Neuronal stem cell (in vitro differentiated cells): ENCODE measurements at regions not wholly inside any gene's neighbourhood (a gene's known extent, or its start where the extent isn't known, plus 50 kb on each side); places are given as distances from the start of the nearest gene placed in this dataset.

Source experiments
- DNase-seq: peaks from one replicate; pipeline ENCODE4 v3.0.0-alpha.2; 2013; ENCODE audit warnings: low spot score
- H2AFZ ChIP-seq: one replicate; pipeline ENCODE4 v1.6.1; 2013; ENCODE audit warnings: mild to moderate bottlenecking, low read length, inconsistent platforms
- H2AK5ac ChIP-seq: 2 replicates; pipeline ENCODE4 v1.6.1; 2013; ENCODE audit warnings: low read depth, mild to moderate bottlenecking, inconsistent platforms, low read length, moderate library complexity, mixed read lengths
- H2BK120ac ChIP-seq: 2 replicates; pipeline ENCODE4 v1.6.1; 2013; ENCODE audit warnings: low read depth, mild to moderate bottlenecking, inconsistent platforms, low read length, moderate library complexity, mixed read lengths
- H2BK12ac ChIP-seq: one replicate; pipeline ENCODE4 v1.6.1; 2013; ENCODE audit warnings: low read length, inconsistent platforms
- H2BK15ac ChIP-seq: 2 replicates; pipeline ENCODE4 v1.6.1; 2013; ENCODE audit warnings: mild to moderate bottlenecking, low read length, inconsistent platforms, mixed read lengths
- H2BK5ac ChIP-seq: one replicate; pipeline ENCODE4 v1.6.1; 2013; ENCODE audit warnings: inconsistent platforms, mild to moderate bottlenecking, low read length, moderate library complexity
- H3K14ac ChIP-seq: one replicate; pipeline ENCODE4 v1.6.1; 2013; ENCODE audit warnings: low read length, inconsistent platforms
- H3K18ac ChIP-seq: 2 replicates; pipeline ENCODE4 v1.6.1; 2013; ENCODE audit warnings: low read length, inconsistent platforms
- H3K23ac ChIP-seq: 2 replicates; pipeline ENCODE4 v1.6.1; 2013; ENCODE audit warnings: low read depth, mild to moderate bottlenecking, mixed read lengths, low read length, inconsistent platforms; ENCODE audit not compliant: poor library complexity
- H3K27ac ChIP-seq: replicated peaks from 3 replicates; pipeline ENCODE4 v1.5.1; 2013; ENCODE audit warnings: low read length, inconsistent platforms
- H3K27me3 ChIP-seq, 3 experiments: 2 replicates each; pipeline ENCODE4 v1.6.1; 2013; ENCODE audit warnings: low read length in 3 of 3, mild to moderate bottlenecking in 2 of 3, inconsistent platforms in 1 of 3, low read depth in 1 of 3, mixed read lengths in 1 of 3, moderate library complexity in 1 of 3; ENCODE audit not compliant: control insufficient read depth in 3 of 3, insufficient read depth in 3 of 3
- H3K36me3 ChIP-seq, 2 donors: replicated peaks in 1 of 2; 2 replicates each; pipeline ENCODE4 v1.6.1; 2013; ENCODE audit warnings: low read length in 2 of 2; ENCODE audit not compliant: control insufficient read depth in 2 of 2, insufficient read depth in 2 of 2
- H3K4ac ChIP-seq: 2 replicates; pipeline ENCODE4 v1.6.1; 2013; ENCODE audit warnings: inconsistent platforms, mild to moderate bottlenecking, low read length, moderate library complexity
- H3K4me1 ChIP-seq, 2 donors: 1 replicate in 1 of 2; 2 replicates in 1 of 2; pipeline ENCODE4 v1.6.1; 2013; ENCODE audit warnings: low read length in 2 of 2, low read depth in 1 of 2; ENCODE audit not compliant: control insufficient read depth in 2 of 2, insufficient read depth in 1 of 2
- H3K4me2 ChIP-seq: one replicate; pipeline ENCODE4 v1.6.1; 2013; ENCODE audit warnings: mild to moderate bottlenecking, low read length, inconsistent platforms; ENCODE audit not compliant: insufficient read depth, poor library complexity, severe bottlenecking
- H3K4me3 ChIP-seq, 2 donors: 2 replicates each; pipeline ENCODE4 v1.5.1; 2013; ENCODE audit warnings: low read length in 2 of 2, mild to moderate bottlenecking in 2 of 2, inconsistent platforms in 1 of 2, moderate library complexity in 1 of 2
- H3K79me1 ChIP-seq: one replicate; pipeline ENCODE4 v1.6.1; 2013; ENCODE audit warnings: low read depth, mild to moderate bottlenecking, inconsistent platforms, low read length, moderate library complexity
- H3K9ac ChIP-seq: one replicate; pipeline ENCODE4 v1.6.1; 2013; ENCODE audit warnings: mild to moderate bottlenecking, low read depth, low read length, inconsistent platforms; ENCODE audit not compliant: poor library complexity
- H3K9me3 ChIP-seq, 2 donors: replicated peaks in 1 of 2; 2 replicates each; pipeline versions ENCODE3 to v1.6.1; 2013; ENCODE audit warnings: low read length in 2 of 2, mild to moderate bottlenecking in 2 of 2, inconsistent platforms in 1 of 2, low read depth in 1 of 2, mixed read lengths in 1 of 2, moderate library complexity in 1 of 2; ENCODE audit not compliant: control insufficient read depth in 2 of 2, insufficient read depth in 1 of 2
- H4K8ac ChIP-seq: one replicate; pipeline ENCODE4 v1.6.1; 2013; ENCODE audit warnings: low read depth, mild to moderate bottlenecking, inconsistent platforms, low read length, moderate library complexity
- H4K91ac ChIP-seq: one replicate; pipeline ENCODE4 v1.6.1; 2013; ENCODE audit warnings: low read length, low read depth, mild to moderate bottlenecking, inconsistent platforms; ENCODE audit not compliant: poor library complexity
- WGBS, 2 donors: extraction: QIAGEN DNeasy Blood & Tissue Kit; methylation state at CpG; one replicate each; pipeline ENCODE4 v1.1.7; 2013; ENCODE audit warnings: missing lambda C conversion rate in 2 of 2, mixed read lengths in 1 of 2; ENCODE audit not compliant: insufficient read length in 2 of 2, insufficient replicate concordance in 1 of 2; ENCODE audit errors: extremely low coverage in 2 of 2; 5-methylcytosine and 5-hydroxymethylcytosine counted together

DNA sequence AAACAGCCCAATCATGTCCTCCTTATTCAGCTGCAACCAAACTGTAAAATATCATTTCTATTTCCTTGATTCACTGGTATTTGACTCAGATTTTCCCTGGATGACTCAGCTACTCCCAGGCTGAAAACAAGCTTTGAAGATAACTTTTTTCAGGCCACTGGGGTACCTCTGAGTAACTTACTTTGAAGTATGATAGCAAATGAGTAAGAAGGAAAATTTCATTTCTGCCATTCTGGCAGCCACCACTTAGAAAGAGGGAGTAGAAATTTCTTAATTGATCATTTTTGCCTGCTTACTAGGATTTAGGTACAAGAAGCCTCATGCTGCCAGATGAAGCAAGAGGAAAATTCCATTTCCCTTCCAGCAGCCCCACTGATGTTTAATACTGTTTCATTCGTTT, 247.4 kb downstream of the PRELID2 start:
- DNase-seq, result no peak
- H2AFZ ChIP-seq, result no peak overlapping the region
- no peak overlapping the region for H4K91ac ChIP-seq
- H3K4me1 ChIP-seq, result no peaks in the 10 kb centered on the region
- H3K14ac ChIP-seq, result no peak overlapping the region
- no peak overlapping the region for H2AK5ac ChIP-seq
- H3K4me2 ChIP-seq, result no peak overlapping the region
- H2BK5ac ChIP-seq, result no peak overlapping the region
- no peak overlapping the region for H3K23ac ChIP-seq
- no peak overlapping the region for H2BK15ac ChIP-seq
- H3K4me3 ChIP-seq, result no peak overlapping the region
- H3K9me3 ChIP-seq, result no peaks in the 10 kb centered on the region
- no peaks in the 10 kb centered on the region for H3K27me3 ChIP-seq
- no peak overlapping the region for H3K9ac ChIP-seq
- no peaks in the 10 kb centered on the region for H3K79me1 ChIP-seq
- WGBS, 2 donors, result no CpG with 5 or more reads among the region's 1 CpG
- no peak overlapping the region for H3K4ac ChIP-seq
- H2BK12ac ChIP-seq, result no peak overlapping the region
- H3K18ac ChIP-seq, result no peak overlapping the region
- no peaks in the 10 kb centered on the region for H3K36me3 ChIP-seq
- no peak overlapping the region for H2BK120ac ChIP-seq
- H4K8ac ChIP-seq, result no peak overlapping the region
- no peak overlapping the region for H3K27ac ChIP-seq

- Histone ChIP-seq H3K14ac (no peak overlapping the region), H3K23ac (no peak overlapping the region), H2BK15ac (no peak overlapping the region), H3K4me2 (no peak overlapping the region), H3K9me3 (no peaks in the 10 kb centered on the region), H2AK5ac (no peak overlapping the region), H3K4ac (no peak overlapping the region), H4K91ac (no peak overlapping the region), H2BK12ac (no peak overlapping the region), H3K36me3 (no peaks in the 10 kb centered on the region), H4K8ac (no peak overlapping the region), H2BK120ac (no peak overlapping the region), H3K4me1 (no peaks in the 10 kb centered on the region), H3K27ac (no peak overlapping the region), H2AFZ (no peak overlapping the region), H3K79me1 (no peaks in the 10 kb centered on the region), H2BK5ac (no peak overlapping the region), H3K18ac (no peak overlapping the region), H3K27me3 (no peaks in the 10 kb centered on the region), H3K4me3 (no peak overlapping the region), H3K9ac (no peak overlapping the region)
- DNase-seq, result no peak
- no CpG with 5 or more reads among the region's 6 CpGs for WGBS, 2 donors
Measured at GRCh38 chr5:145587308-145587672, 247.9 kb downstream of the PRELID2 start.

GRCh38 chr5:145586661-145587307, 248.4 kb downstream of the PRELID2 start:
- Histone ChIP-seq H3K27ac (no peak overlapping the region), H3K18ac (no peak overlapping the region)
- no peak for DNase-seq

GRCh38 chr5:145585443-145586148, 249.5 kb downstream of the PRELID2 start:
- H2AFZ ChIP-seq, result no peak overlapping the region
- no peaks in the 10 kb centered on the region for H3K36me3 ChIP-seq
- H2BK15ac ChIP-seq, result no peak overlapping the region
- H2BK12ac ChIP-seq, result no peak overlapping the region
- H3K4me1 ChIP-seq, result no peaks in the 10 kb centered on the region
- H3K4me2 ChIP-seq, result no peak overlapping the region
- H3K9me3 ChIP-seq, result no peaks in the 10 kb centered on the region
- H3K27me3 ChIP-seq, result no peaks in the 10 kb centered on the region
- no CpG with 5 or more reads among the region's 5 CpGs for WGBS, 2 donors
- H4K91ac ChIP-seq, result no peak overlapping the region
- no peak overlapping the region for H3K23ac ChIP-seq
- H3K18ac ChIP-seq, result no peak overlapping the region
- H3K27ac ChIP-seq, result no peak overlapping the region
- no peak overlapping the region for H3K4me3 ChIP-seq
- H2AK5ac ChIP-seq, result no peak overlapping the region
- no peak overlapping the region for H4K8ac ChIP-seq
- no peak overlapping the region for H3K14ac ChIP-seq
- H3K9ac ChIP-seq, result no peak overlapping the region
- H2BK5ac ChIP-seq, result no peak overlapping the region
- H3K79me1 ChIP-seq, result no peaks in the 10 kb centered on the region
- DNase-seq, result no peak
- no peak overlapping the region for H3K4ac ChIP-seq
- H2BK120ac ChIP-seq, result no peak overlapping the region

More at GRCh38 chr5:145586661-145587307, 248.4 kb downstream of the PRELID2 start:
- Histone ChIP-seq H2BK120ac (no peak overlapping the region), H3K4ac (no peak overlapping the region), H3K4me2 (no peak overlapping the region), H3K27me3 (no peaks in the 10 kb centered on the region), H3K4me3 (no peak overlapping the region), H4K8ac (no peak overlapping the region), H2BK5ac (no peak overlapping the region), H3K9ac (no peak overlapping the region), H3K4me1 (no peaks in the 10 kb centered on the region), H3K14ac (no peak overlapping the region), H3K79me1 (no peaks in the 10 kb centered on the region), H2BK12ac (no peak overlapping the region), H3K9me3 (no peaks in the 10 kb centered on the region), H3K23ac (no peak overlapping the region), H2AFZ (no peak overlapping the region), H4K91ac (no peak overlapping the region), H2AK5ac (no peak overlapping the region), H2BK15ac (no peak overlapping the region), H3K36me3 (no peaks in the 10 kb centered on the region)
- WGBS, 2 donors, result no CpG with 5 or more reads among the region's 5 CpGs
